HFFc6 (cell line): ENCODE measurements at regions not wholly inside any gene's neighbourhood (a gene's known extent, or its start where the extent isn't known, plus 50 kb on each side); places are given as distances from the start of the nearest gene placed in this dataset.

Source experiments
- DNase-seq: peaks from one replicate; pipeline ENCODE4 v3.0.0-alpha.2; 2018
- H3K27ac Mint-ChIP-seq: 2 replicates; pipeline ENCODE4 v1.8.0; 2020; ENCODE audit warnings: mild to moderate bottlenecking, mixed read lengths
- H3K27me3 Mint-ChIP-seq: 2 replicates; pipeline ENCODE4 v1.8.0; 2021; ENCODE audit warnings: mild to moderate bottlenecking, moderate library complexity, mixed read lengths; ENCODE audit not compliant: insufficient read depth
- H3K36me3 Mint-ChIP-seq: 2 replicates; pipeline ENCODE4 v1.8.0; 2021; ENCODE audit warnings: low read depth, mixed read lengths
- H3K4me1 Mint-ChIP-seq: 2 replicates; pipeline ENCODE4 v1.8.0; 2020; ENCODE audit warnings: low read depth, mixed read lengths
- H3K4me3 Mint-ChIP-seq: 2 replicates; pipeline ENCODE4 v1.8.0; 2020; ENCODE audit warnings: mild to moderate bottlenecking, moderate library complexity, mixed read lengths
- H3K9me3 Mint-ChIP-seq: 2 replicates; pipeline ENCODE4 v1.8.0; 2020; ENCODE audit warnings: mild to moderate bottlenecking, mixed read lengths
- CTCF ChIP-seq: fragments of 200-600 bp; sonication (generic); IDR thresholded peaks from 2 replicates; pipeline ENCODE4 v1.5.0; 2021; ENCODE audit warnings: antibody characterized with exemption, mild to moderate bottlenecking

- Mint-ChIP-seq H3K36me3 (peaks cover 12% of the 10 kb centered on the region), H3K4me1 (peaks cover 39% of the 10 kb centered on the region), H3K27me3 (peaks cover 11% of the 10 kb centered on the region), H3K27ac (no peak overlapping the region), H3K9me3 (no peaks in the 10 kb centered on the region; the same call in 1 of the 2 replicates), H3K4me3 (no peak overlapping the region)
- TF ChIP-seq CTCF, result no peak
- no peak for DNase-seq
These were observed 277.8 kb downstream of the SEC14L1 start for GRCh38 chr17:77418609-77419008.

GRCh38 chr17:77419095-77419494 lies 278.3 kb downstream of the SEC14L1 start:
- H3K36me3 Mint-ChIP-seq, result peaks cover 12% of the 10 kb centered on the region
- H3K27ac Mint-ChIP-seq, result no peak overlapping the region
- H3K9me3 Mint-ChIP-seq, result no peaks in the 10 kb centered on the region

GRCh38 chr17:77419547-77420094 lies 278.9 kb downstream of the SEC14L1 start:
- peaks cover 12% of the 10 kb centered on the region for H3K36me3 Mint-ChIP-seq
- no peak overlapping the region for H3K4me3 Mint-ChIP-seq
- H3K27ac Mint-ChIP-seq, result peak overlapping the region; percentile 90; the same call in 1 of the 2 replicates
- no peak for DNase-seq
- no peaks in the 10 kb centered on the region for H3K9me3 Mint-ChIP-seq
- H3K27me3 Mint-ChIP-seq, result peaks cover 13% of the 10 kb centered on the region
- peaks cover 49% of the 10 kb centered on the region for H3K4me1 Mint-ChIP-seq
- no peak for TF ChIP-seq CTCF

More at GRCh38 chr17:77419095-77419494, 278.3 kb downstream of the SEC14L1 start:
- Mint-ChIP-seq H3K4me1 (peaks cover 44% of the 10 kb centered on the region), H3K27me3 (peaks cover 13% of the 10 kb centered on the region), H3K4me3 (no peak overlapping the region)
- DNase-seq, result no peak
- no peak for TF ChIP-seq CTCF

- Mint-ChIP-seq H3K27me3 (peaks cover 13% of the 10 kb centered on the region), H3K27ac (peak overlapping the region; percentile 90), H3K4me3 (peak overlapping the region; percentile 78; the same call in 1 of the 2 replicates), H3K9me3 (no peaks in the 10 kb centered on the region), H3K4me1 (peaks cover 51% of the 10 kb centered on the region), H3K36me3 (peaks cover 12% of the 10 kb centered on the region)
- peak; percentile 47 for TF ChIP-seq CTCF
- DNase-seq, result no peak
These were observed 279.5 kb downstream of the SEC14L1 start for GRCh38 chr17:77420095-77420803.

- peaks cover 58% of the 10 kb centered on the region for H3K4me1 Mint-ChIP-seq
These were observed 280.2 kb downstream of the SEC14L1 start for GRCh38 chr17:77420804-77421629.

More at GRCh38 chr17:77420804-77421629, 280.2 kb downstream of the SEC14L1 start:
- TF ChIP-seq CTCF, result no peak
- H3K36me3 Mint-ChIP-seq, result peaks cover 12% of the 10 kb centered on the region
- H3K4me3 Mint-ChIP-seq, result peak overlapping the region; percentile 78
- no peaks in the 10 kb centered on the region for H3K9me3 Mint-ChIP-seq
- peaks cover 13% of the 10 kb centered on the region for H3K27me3 Mint-ChIP-seq
- DNase-seq, result peak; percentile 79
- peak overlapping the region; percentile 90 for H3K27ac Mint-ChIP-seq
